Endothelial cell (in vitro differentiated cells): ENCODE measurements at regions not wholly inside any gene's neighbourhood (a gene's known extent, or its start where the extent isn't known, plus 50 kb on each side); places are given as distances from the start of the nearest gene placed in this dataset.

Source experiments
- DNase-seq: peaks from one replicate; pipeline ENCODE4 v3.0.0; 2021; ENCODE audit warnings: low spot score
- H3K27ac Mint-ChIP-seq: one replicate; pipeline ENCODE4 v1.8.0; 2021; ENCODE audit warnings: mixed read lengths, inconsistent platforms; ENCODE audit not compliant: unreplicated experiment
- H3K27me3 Mint-ChIP-seq: one replicate; pipeline ENCODE4 v1.8.0; 2021; ENCODE audit warnings: mild to moderate bottlenecking, moderate library complexity, mixed read lengths, inconsistent platforms; ENCODE audit not compliant: unreplicated experiment
- H3K36me3 Mint-ChIP-seq: one replicate; pipeline ENCODE4 v1.8.0; 2021; ENCODE audit warnings: mild to moderate bottlenecking, low read depth, mixed read lengths, inconsistent platforms; ENCODE audit not compliant: unreplicated experiment
- H3K4me1 Mint-ChIP-seq: one replicate; pipeline ENCODE4 v1.8.0; 2021; ENCODE audit warnings: mild to moderate bottlenecking, mixed read lengths, inconsistent platforms; ENCODE audit not compliant: unreplicated experiment
- H3K4me3 Mint-ChIP-seq: one replicate; pipeline ENCODE4 v1.8.0; 2021; ENCODE audit warnings: mild to moderate bottlenecking, mixed read lengths, inconsistent platforms; ENCODE audit not compliant: unreplicated experiment
- H3K9me3 Mint-ChIP-seq: one replicate; pipeline ENCODE4 v1.8.0; 2021; ENCODE audit warnings: mixed read lengths, inconsistent platforms; ENCODE audit not compliant: unreplicated experiment
- CTCF ChIP-seq: fragments of 200-600 bp; sonication (generic); IDR thresholded peaks from one replicate; pipeline ENCODE4 v1.5.0; 2021; ENCODE audit warnings: antibody characterized with exemption; ENCODE audit not compliant: unreplicated experiment

DNA sequence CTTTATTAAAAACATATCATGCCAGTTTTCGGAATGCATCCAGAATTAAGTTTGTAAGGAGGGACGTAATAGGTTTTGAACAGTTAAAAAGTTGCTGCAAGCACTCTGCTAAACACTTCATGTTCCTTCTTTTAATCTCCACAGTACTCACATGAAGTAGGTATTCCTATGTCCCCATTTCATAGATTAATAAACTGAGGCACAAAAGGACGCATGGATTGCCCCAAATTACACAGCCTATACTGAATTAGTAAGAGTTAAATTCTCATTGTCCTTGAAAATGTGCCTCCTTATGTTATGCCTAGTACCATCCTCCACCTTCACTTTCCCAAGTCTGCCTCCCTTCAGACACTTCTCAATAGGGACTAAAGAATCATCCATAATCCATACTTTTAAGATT lies 358.9 kb upstream of the ATP5MC3 start:
- Mint-ChIP-seq H3K36me3 (no peaks in the 10 kb centered on the region), H3K9me3 (no peaks in the 10 kb centered on the region), H3K27ac (no peak overlapping the region), H3K27me3 (no peaks in the 10 kb centered on the region), H3K4me1 (no peaks in the 10 kb centered on the region), H3K4me3 (no peak overlapping the region)
- TF ChIP-seq CTCF = no peak
- DNase-seq = no peak

DNA sequence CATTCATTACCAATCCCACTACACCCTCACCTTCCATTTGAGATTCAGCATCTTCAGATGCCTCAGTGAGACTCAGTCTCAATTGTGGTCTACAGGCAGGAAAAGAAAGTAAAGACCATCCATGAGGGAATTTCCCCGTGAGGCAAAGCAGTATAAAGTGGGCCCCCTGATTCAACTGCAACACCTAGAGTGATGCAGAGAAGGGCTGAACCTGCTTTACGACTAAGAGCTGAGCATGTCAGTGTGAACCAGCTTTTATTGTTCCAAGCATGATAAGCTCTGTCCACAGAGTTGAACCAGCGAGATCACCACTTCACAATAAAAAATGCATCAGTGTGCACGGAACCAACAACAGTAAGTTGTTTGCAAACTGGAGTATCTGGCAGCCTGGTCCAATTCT lies 357.6 kb upstream of the ATP5MC3 start:
- Mint-ChIP-seq H3K9me3 (no peaks in the 10 kb centered on the region), H3K36me3 (no peaks in the 10 kb centered on the region), H3K27ac (no peak overlapping the region), H3K4me1 (no peaks in the 10 kb centered on the region), H3K4me3 (no peak overlapping the region), H3K27me3 (no peaks in the 10 kb centered on the region)
- no peak for TF ChIP-seq CTCF
- no peak for DNase-seq

DNA sequence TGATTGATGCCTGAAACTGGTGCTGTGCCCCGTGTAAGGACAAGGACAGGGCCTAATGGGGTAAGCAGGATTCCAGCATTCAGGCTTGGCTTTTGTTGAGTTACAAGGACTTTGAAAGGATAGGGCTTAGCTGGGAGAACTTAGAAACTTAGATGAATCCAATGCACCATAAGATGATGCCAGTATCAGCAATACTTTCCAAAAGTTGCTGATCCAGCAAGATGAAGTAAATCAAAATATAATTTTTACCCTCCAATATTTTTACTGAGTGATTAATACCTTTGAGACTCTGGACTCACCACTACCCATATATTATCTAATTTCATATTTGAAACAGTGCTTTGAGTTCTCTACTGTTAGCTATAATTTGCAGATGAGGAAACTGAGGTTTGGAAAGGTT lies 354.5 kb upstream of the ATP5MC3 start:
- Mint-ChIP-seq H3K36me3 (no peaks in the 10 kb centered on the region), H3K27ac (no peak overlapping the region)
- TF ChIP-seq CTCF = no peak

GRCh38 chr2:175535631-175536030 lies 354.1 kb upstream of the ATP5MC3 start:
- Mint-ChIP-seq H3K9me3 (no peaks in the 10 kb centered on the region), H3K36me3 (no peaks in the 10 kb centered on the region), H3K27me3 (no peaks in the 10 kb centered on the region), H3K4me1 (no peaks in the 10 kb centered on the region), H3K4me3 (no peak overlapping the region), H3K27ac (no peak overlapping the region)
- TF ChIP-seq CTCF = no peak
- no peak for DNase-seq

More for the DNA sequence above, 354.5 kb upstream of the ATP5MC3 start:
- H3K4me3 Mint-ChIP-seq = no peak overlapping the region
- no peaks in the 10 kb centered on the region for H3K27me3 Mint-ChIP-seq
- no peaks in the 10 kb centered on the region for H3K4me1 Mint-ChIP-seq
- no peak for DNase-seq
- no peaks in the 10 kb centered on the region for H3K9me3 Mint-ChIP-seq

DNA sequence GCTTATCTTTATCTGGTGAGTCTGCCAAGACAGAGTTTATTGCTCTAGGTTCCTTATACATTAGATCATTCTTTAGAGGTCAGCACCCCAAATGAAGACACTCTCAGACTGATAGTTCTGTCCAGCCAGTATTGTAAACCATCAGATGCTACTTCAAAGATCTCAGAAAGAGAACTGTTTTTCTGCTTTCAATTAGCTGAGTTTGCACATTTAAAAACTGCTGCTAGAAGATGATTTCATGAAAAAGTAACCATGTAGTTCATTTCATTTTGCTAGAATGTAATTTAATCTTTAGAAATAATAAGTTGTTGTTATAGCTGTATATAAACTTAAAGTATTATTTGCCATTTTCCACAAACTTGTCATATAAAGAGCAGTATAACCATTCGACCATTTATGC lies 344.5 kb upstream of the ATP5MC3 start:
- no peak overlapping the region for H3K4me3 Mint-ChIP-seq
- H3K9me3 Mint-ChIP-seq = no peaks in the 10 kb centered on the region
- no peak for TF ChIP-seq CTCF
- H3K4me1 Mint-ChIP-seq = no peaks in the 10 kb centered on the region
- DNase-seq = no peak
- no peaks in the 10 kb centered on the region for H3K27me3 Mint-ChIP-seq
- no peak overlapping the region for H3K27ac Mint-ChIP-seq
- no peaks in the 10 kb centered on the region for H3K36me3 Mint-ChIP-seq
